SU-DHL-6 (cell line): ENCODE measurements at regions not wholly inside any gene's neighbourhood (a gene's known extent, or its start where the extent isn't known, plus 50 kb on each side); places are given as distances from the start of the nearest gene placed in this dataset.
"Not testable (repeated sequence)": the region's sequence is repeated elsewhere in the genome, so short reads cannot be mapped to it uniquely, and the experiment has no call there.

Source experiments
- EZH2phosphoT487 ChIP-seq: fragments of 200-600 bp; sonication (generic), shearing (Covaris generic); conservative IDR thresholded peaks from 2 replicates; pipeline ENCODE4 v1.6.1; 2018; ENCODE audit warnings: mild to moderate bottlenecking, antibody characterized with exemption, low read length, moderate library complexity, mixed read lengths
- TF ChIP-seq, protein P1 (sequence below): fragments of 200-600 bp; sonication (generic); IDR thresholded peaks from one replicate; pipeline ENCODE4 v1.5.1; 2017; ENCODE audit warnings: antibody characterized with exemption, mild to moderate bottlenecking, low read length, moderate library complexity; ENCODE audit not compliant: insufficient read depth, poor library complexity, severe bottlenecking

DNA sequence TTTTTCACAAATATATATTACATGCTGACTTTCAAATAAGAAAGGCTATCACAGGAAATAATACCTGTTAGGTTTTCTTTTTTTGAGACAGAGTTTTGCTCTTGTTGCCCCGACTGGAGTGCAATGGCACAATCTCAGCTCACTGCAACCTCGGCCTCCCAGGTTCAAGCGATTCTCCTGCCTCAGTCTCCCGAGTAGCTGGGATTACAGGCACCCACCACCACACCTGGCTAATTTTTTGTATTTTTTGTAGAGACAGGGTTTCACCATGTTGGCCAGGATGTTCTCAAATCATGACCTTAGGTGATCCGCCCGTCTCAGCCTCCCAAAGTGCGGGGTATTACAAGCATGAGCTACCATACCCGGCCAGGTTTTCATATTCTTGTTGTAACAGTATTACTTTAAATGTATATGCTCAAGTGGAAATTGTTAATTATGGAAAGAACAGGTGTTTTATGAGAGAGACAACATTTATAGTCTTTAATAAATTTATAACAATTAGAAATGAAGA lies 92.3 kb upstream of the SLC39A10 start:
- TF ChIP-seq, protein P1, sequence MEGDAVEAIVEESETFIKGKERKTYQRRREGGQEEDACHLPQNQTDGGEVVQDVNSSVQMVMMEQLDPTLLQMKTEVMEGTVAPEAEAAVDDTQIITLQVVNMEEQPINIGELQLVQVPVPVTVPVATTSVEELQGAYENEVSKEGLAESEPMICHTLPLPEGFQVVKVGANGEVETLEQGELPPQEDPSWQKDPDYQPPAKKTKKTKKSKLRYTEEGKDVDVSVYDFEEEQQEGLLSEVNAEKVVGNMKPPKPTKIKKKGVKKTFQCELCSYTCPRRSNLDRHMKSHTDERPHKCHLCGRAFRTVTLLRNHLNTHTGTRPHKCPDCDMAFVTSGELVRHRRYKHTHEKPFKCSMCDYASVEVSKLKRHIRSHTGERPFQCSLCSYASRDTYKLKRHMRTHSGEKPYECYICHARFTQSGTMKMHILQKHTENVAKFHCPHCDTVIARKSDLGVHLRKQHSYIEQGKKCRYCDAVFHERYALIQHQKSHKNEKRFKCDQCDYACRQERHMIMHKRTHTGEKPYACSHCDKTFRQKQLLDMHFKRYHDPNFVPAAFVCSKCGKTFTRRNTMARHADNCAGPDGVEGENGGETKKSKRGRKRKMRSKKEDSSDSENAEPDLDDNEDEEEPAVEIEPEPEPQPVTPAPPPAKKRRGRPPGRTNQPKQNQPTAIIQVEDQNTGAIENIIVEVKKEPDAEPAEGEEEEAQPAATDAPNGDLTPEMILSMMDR, result not testable (repeated sequence)
- TF ChIP-seq EZH2phosphoT487, result not testable (repeated sequence)
